ENCODE measurements at regions not wholly inside any gene's neighbourhood (a gene's known extent, or its start where the extent isn't known, plus 50 kb on each side); places are given as distances from the start of the nearest gene placed in this dataset.

GRCh38 chr1:73782901-73783300 is 415.1 kb downstream of the LRRIQ3 start:
- H3K9me3 ChIP-seq (ENCODE audit: control insufficient read depth in 3 of 3, low read length in 3 of 3), result peaks cover 0 to 3% (median 0%) of the 10 kb centered on the region in 3 donors
- H3K9ac ChIP-seq (ENCODE audit: low read depth in 1 of 3, low read length in 3 of 3), result no peak overlapping the region
- H3K4me1 ChIP-seq (ENCODE audit: control insufficient read depth in 3 of 3, insufficient read depth in 3 of 3, low read length in 3 of 3), result no peaks in the 10 kb centered on the region
- no peaks in the 10 kb centered on the region for H3K36me3 ChIP-seq (ENCODE audit: control insufficient read depth in 3 of 3, insufficient read depth in 3 of 3, low read length in 3 of 3)
- H3K27ac ChIP-seq (ENCODE audit: low read depth, low read length), result no peak overlapping the region
- no peak overlapping the region for H3K4me3 ChIP-seq (ENCODE audit: low read length in 3 of 3)
- no peaks in the 10 kb centered on the region for H3K27me3 ChIP-seq (ENCODE audit: control insufficient read depth in 3 of 3, insufficient read depth in 3 of 3, low read length in 3 of 3)

- H3K27ac ChIP-seq (ENCODE audit: low read depth, low read length), result no peak overlapping the region
- H3K9ac ChIP-seq (ENCODE audit: low read depth in 1 of 3, low read length in 3 of 3), result no peak overlapping the region
- H3K4me3 ChIP-seq (ENCODE audit: low read length in 3 of 3), result no peak overlapping the region
- H3K36me3 ChIP-seq (ENCODE audit: control insufficient read depth in 3 of 3, insufficient read depth in 3 of 3, low read length in 3 of 3), result no peaks in the 10 kb centered on the region
- no peaks in the 10 kb centered on the region for H3K4me1 ChIP-seq (ENCODE audit: control insufficient read depth in 3 of 3, insufficient read depth in 3 of 3, low read length in 3 of 3)
- H3K27me3 ChIP-seq (ENCODE audit: control insufficient read depth in 3 of 3, insufficient read depth in 3 of 3, low read length in 3 of 3), result no peaks in the 10 kb centered on the region
- peaks cover 0 to 2% (median 0%) of the 10 kb centered on the region in 3 donors for H3K9me3 ChIP-seq (ENCODE audit: control insufficient read depth in 3 of 3, low read length in 3 of 3)
These were observed 416.7 kb downstream of the LRRIQ3 start for GRCh38 chr1:73781251-73781650.

- H3K4me3 ChIP-seq (ENCODE audit: low read length in 3 of 3), result no peak overlapping the region
- no peaks in the 10 kb centered on the region for H3K27me3 ChIP-seq (ENCODE audit: control insufficient read depth in 3 of 3, insufficient read depth in 3 of 3, low read length in 3 of 3)
- H3K4me1 ChIP-seq (ENCODE audit: control insufficient read depth in 3 of 3, insufficient read depth in 3 of 3, low read length in 3 of 3), result no peaks in the 10 kb centered on the region
- H3K9me3 ChIP-seq (ENCODE audit: control insufficient read depth in 3 of 3, low read length in 3 of 3), result no peaks in the 10 kb centered on the region
- no peak overlapping the region for H3K9ac ChIP-seq (ENCODE audit: low read depth in 1 of 3, low read length in 3 of 3)
- no peak overlapping the region for H3K27ac ChIP-seq (ENCODE audit: low read depth, low read length)
- no peaks in the 10 kb centered on the region for H3K36me3 ChIP-seq (ENCODE audit: control insufficient read depth in 3 of 3, insufficient read depth in 3 of 3, low read length in 3 of 3)
These were observed 419.5 kb downstream of the LRRIQ3 start for GRCh38 chr1:73778471-73778870.

GRCh38 chr1:73775896-73776295 is 422.1 kb downstream of the LRRIQ3 start:
- H3K9me3 ChIP-seq (ENCODE audit: control insufficient read depth in 3 of 3, low read length in 3 of 3), result no peaks in the 10 kb centered on the region
- no peak overlapping the region for H3K4me3 ChIP-seq (ENCODE audit: low read length in 3 of 3)
- H3K27ac ChIP-seq (ENCODE audit: low read depth, low read length), result no peak overlapping the region
- no peak overlapping the region for H3K9ac ChIP-seq (ENCODE audit: low read depth in 1 of 3, low read length in 3 of 3)
- no peaks in the 10 kb centered on the region for H3K4me1 ChIP-seq (ENCODE audit: control insufficient read depth in 3 of 3, insufficient read depth in 3 of 3, low read length in 3 of 3)
- no peaks in the 10 kb centered on the region for H3K27me3 ChIP-seq (ENCODE audit: control insufficient read depth in 3 of 3, insufficient read depth in 3 of 3, low read length in 3 of 3)
- no peaks in the 10 kb centered on the region for H3K36me3 ChIP-seq (ENCODE audit: control insufficient read depth in 3 of 3, insufficient read depth in 3 of 3, low read length in 3 of 3)

GRCh38 chr1:73772941-73773340 is 425.0 kb downstream of the LRRIQ3 start:
- Histone ChIP-seq H3K4me1 (ENCODE audit: control insufficient read depth in 3 of 3, insufficient read depth in 3 of 3, low read length in 3 of 3) (no peaks in the 10 kb centered on the region), H3K27ac (ENCODE audit: low read depth, low read length) (no peak overlapping the region), H3K9ac (ENCODE audit: low read depth in 1 of 3, low read length in 3 of 3) (no peak overlapping the region), H3K27me3 (ENCODE audit: control insufficient read depth in 3 of 3, insufficient read depth in 3 of 3, low read length in 3 of 3) (no peaks in the 10 kb centered on the region), H3K9me3 (ENCODE audit: control insufficient read depth in 3 of 3, low read length in 3 of 3) (no peaks in the 10 kb centered on the region), H3K36me3 (ENCODE audit: control insufficient read depth in 3 of 3, insufficient read depth in 3 of 3, low read length in 3 of 3) (no peaks in the 10 kb centered on the region), H3K4me3 (ENCODE audit: low read length in 3 of 3) (no peak overlapping the region)

GRCh38 chr1:73771396-73771795 is 426.6 kb downstream of the LRRIQ3 start:
- H3K27ac ChIP-seq (ENCODE audit: low read depth, low read length), result no peak overlapping the region
- no peaks in the 10 kb centered on the region for H3K9me3 ChIP-seq (ENCODE audit: control insufficient read depth in 3 of 3, low read length in 3 of 3)
- no peak overlapping the region for H3K9ac ChIP-seq (ENCODE audit: low read depth in 1 of 3, low read length in 3 of 3)
- H3K27me3 ChIP-seq (ENCODE audit: control insufficient read depth in 3 of 3, insufficient read depth in 3 of 3, low read length in 3 of 3), result no peaks in the 10 kb centered on the region
- no peaks in the 10 kb centered on the region for H3K36me3 ChIP-seq (ENCODE audit: control insufficient read depth in 3 of 3, insufficient read depth in 3 of 3, low read length in 3 of 3)
- H3K4me3 ChIP-seq (ENCODE audit: low read length in 3 of 3), result no peak overlapping the region
- H3K4me1 ChIP-seq (ENCODE audit: control insufficient read depth in 3 of 3, insufficient read depth in 3 of 3, low read length in 3 of 3), result no peaks in the 10 kb centered on the region

GRCh38 chr1:73770109-73770905 is 427.7 kb downstream of the LRRIQ3 start:
- Histone ChIP-seq H3K9ac (ENCODE audit: low read depth in 1 of 3, low read length in 3 of 3) (no peak overlapping the region), H3K4me3 (ENCODE audit: low read length in 3 of 3) (no peak overlapping the region), H3K4me1 (ENCODE audit: control insufficient read depth in 3 of 3, insufficient read depth in 3 of 3, low read length in 3 of 3) (no peaks in the 10 kb centered on the region), H3K27me3 (ENCODE audit: control insufficient read depth in 3 of 3, insufficient read depth in 3 of 3, low read length in 3 of 3) (no peaks in the 10 kb centered on the region), H3K9me3 (ENCODE audit: control insufficient read depth in 3 of 3, low read length in 3 of 3) (no peaks in the 10 kb centered on the region), H3K27ac (ENCODE audit: low read depth, low read length) (no peak overlapping the region), H3K36me3 (ENCODE audit: control insufficient read depth in 3 of 3, insufficient read depth in 3 of 3, low read length in 3 of 3) (no peaks in the 10 kb centered on the region)

- Histone ChIP-seq H3K36me3 (ENCODE audit: control insufficient read depth in 3 of 3, insufficient read depth in 3 of 3, low read length in 3 of 3) (no peaks in the 10 kb centered on the region), H3K27ac (ENCODE audit: low read depth, low read length) (no peak overlapping the region), H3K9ac (ENCODE audit: low read depth in 1 of 3, low read length in 3 of 3) (no peak overlapping the region), H3K9me3 (ENCODE audit: control insufficient read depth in 3 of 3, low read length in 3 of 3) (no peaks in the 10 kb centered on the region), H3K27me3 (ENCODE audit: control insufficient read depth in 3 of 3, insufficient read depth in 3 of 3, low read length in 3 of 3) (no peaks in the 10 kb centered on the region), H3K4me3 (ENCODE audit: low read length in 3 of 3) (no peak overlapping the region), H3K4me1 (ENCODE audit: control insufficient read depth in 3 of 3, insufficient read depth in 3 of 3, low read length in 3 of 3) (no peaks in the 10 kb centered on the region)
These were observed 431.1 kb downstream of the LRRIQ3 start for GRCh38 chr1:73766786-73767348.

GRCh38 chr1:73765551-73766233 is 432.3 kb downstream of the LRRIQ3 start:
- no peaks in the 10 kb centered on the region for H3K9me3 ChIP-seq (ENCODE audit: control insufficient read depth in 3 of 3, low read length in 3 of 3)

GRCh38 chr1:73761559-73761958 is 436.4 kb downstream of the LRRIQ3 start:
- Histone ChIP-seq H3K9ac (ENCODE audit: low read depth in 1 of 3, low read length in 3 of 3) (no peak overlapping the region), H3K4me1 (ENCODE audit: control insufficient read depth in 3 of 3, insufficient read depth in 3 of 3, low read length in 3 of 3) (no peaks in the 10 kb centered on the region), H3K27me3 (ENCODE audit: control insufficient read depth in 3 of 3, insufficient read depth in 3 of 3, low read length in 3 of 3) (no peaks in the 10 kb centered on the region), H3K9me3 (ENCODE audit: control insufficient read depth in 3 of 3, low read length in 3 of 3) (no peaks in the 10 kb centered on the region), H3K27ac (ENCODE audit: low read depth, low read length) (no peak overlapping the region), H3K36me3 (ENCODE audit: control insufficient read depth in 3 of 3, insufficient read depth in 3 of 3, low read length in 3 of 3) (no peaks in the 10 kb centered on the region), H3K4me3 (ENCODE audit: low read length in 3 of 3) (no peak overlapping the region)

More at GRCh38 chr1:73765551-73766233, 432.3 kb downstream of the LRRIQ3 start:
- Histone ChIP-seq H3K4me3 (ENCODE audit: low read length in 3 of 3) (no peak overlapping the region), H3K9ac (ENCODE audit: low read depth in 1 of 3, low read length in 3 of 3) (no peak overlapping the region), H3K36me3 (ENCODE audit: control insufficient read depth in 3 of 3, insufficient read depth in 3 of 3, low read length in 3 of 3) (no peaks in the 10 kb centered on the region), H3K4me1 (ENCODE audit: control insufficient read depth in 3 of 3, insufficient read depth in 3 of 3, low read length in 3 of 3) (no peaks in the 10 kb centered on the region), H3K27me3 (ENCODE audit: control insufficient read depth in 3 of 3, insufficient read depth in 3 of 3, low read length in 3 of 3) (no peaks in the 10 kb centered on the region), H3K27ac (ENCODE audit: low read depth, low read length) (no peak overlapping the region)

Measured in skeletal muscle tissue (tissue), 3 donors.